GM18507 (cell line): ENCODE measurements at regions not wholly inside any gene's neighbourhood (a gene's known extent, or its start where the extent isn't known, plus 50 kb on each side); places are given as distances from the start of the nearest gene placed in this dataset.

Source experiments
- DNase-seq: peaks from one replicate; pipeline ENCODE4 v3.0.0; 2011; ENCODE audit warnings: low read depth; ENCODE audit not compliant: insufficient read length; ENCODE audit errors: extremely low spot score
- FAIRE-seq: peaks from 2 replicates; lab custom pipeline; 2011; peaks lifted over from hg19 to GRCh38; lab: Jason Lieb, UNC

- DNase-seq (no peak), FAIRE-seq (no peak)
These were observed 132.2 kb upstream of the B3GAT1 start for GRCh38 chr11:134544095-134544815.

GRCh38 chr11:134543645-134544044 is 131.6 kb upstream of the B3GAT1 start:
- FAIRE-seq, result no peak
- DNase-seq, result no peak

GRCh38 chr11:134543241-134543640 is 131.2 kb upstream of the B3GAT1 start:
- FAIRE-seq (no peak), DNase-seq (no peak)

- DNase-seq, result no peak
- FAIRE-seq, result no peak
These were observed 130.5 kb upstream of the B3GAT1 start for GRCh38 chr11:134542401-134543165.

DNA sequence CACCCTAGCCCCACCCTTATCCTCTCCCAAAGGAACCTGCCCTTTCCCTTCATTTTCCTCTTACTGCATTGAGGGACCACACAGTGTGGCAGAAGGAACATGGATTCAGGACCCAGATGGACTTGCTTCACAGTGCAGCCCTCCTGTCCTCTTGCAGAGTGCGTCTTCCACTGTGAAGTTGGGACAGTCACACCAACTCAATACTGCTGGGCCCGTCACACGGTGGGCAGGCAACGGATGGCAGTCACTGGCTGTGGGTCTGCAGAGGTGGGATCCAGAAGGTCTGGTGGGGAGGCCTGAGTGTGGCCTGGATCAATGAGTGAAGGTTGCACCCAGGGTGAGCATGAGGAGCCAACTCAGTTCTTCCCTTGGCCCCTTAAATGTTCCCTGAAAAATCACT is 129.9 kb upstream of the B3GAT1 start:
- no peak for FAIRE-seq
- no peak for DNase-seq

- no peak for FAIRE-seq
- no peak for DNase-seq
These were observed 129.3 kb upstream of the B3GAT1 start for GRCh38 chr11:134541355-134541754.

GRCh38 chr11:134539285-134539684 is 127.2 kb upstream of the B3GAT1 start:
- no peak for FAIRE-seq
- no peak for DNase-seq

DNA sequence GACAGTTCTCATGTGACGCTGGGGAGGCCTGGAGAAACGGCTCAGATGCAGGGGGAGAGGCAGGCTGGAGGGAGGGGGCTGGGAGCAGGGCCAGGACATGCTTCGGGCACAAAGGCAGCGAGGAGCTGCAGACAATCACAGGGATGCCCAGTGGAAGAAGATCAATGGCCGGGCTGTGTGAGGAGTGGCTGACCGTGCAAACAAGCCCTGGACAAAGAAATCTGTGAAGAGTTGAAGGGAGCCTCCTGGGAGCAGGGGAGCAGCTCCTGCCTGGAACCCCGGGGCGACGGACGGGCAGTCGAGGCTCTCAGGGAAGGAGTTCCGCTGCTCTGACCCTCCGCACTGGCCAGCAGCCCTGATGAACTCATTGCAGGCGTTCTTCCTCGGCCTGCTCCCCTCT is 126.7 kb upstream of the B3GAT1 start:
- DNase-seq (no peak), FAIRE-seq (no peak)

GRCh38 chr11:134537941-134538340 is 125.9 kb upstream of the B3GAT1 start:
- FAIRE-seq, result no peak

DNA sequence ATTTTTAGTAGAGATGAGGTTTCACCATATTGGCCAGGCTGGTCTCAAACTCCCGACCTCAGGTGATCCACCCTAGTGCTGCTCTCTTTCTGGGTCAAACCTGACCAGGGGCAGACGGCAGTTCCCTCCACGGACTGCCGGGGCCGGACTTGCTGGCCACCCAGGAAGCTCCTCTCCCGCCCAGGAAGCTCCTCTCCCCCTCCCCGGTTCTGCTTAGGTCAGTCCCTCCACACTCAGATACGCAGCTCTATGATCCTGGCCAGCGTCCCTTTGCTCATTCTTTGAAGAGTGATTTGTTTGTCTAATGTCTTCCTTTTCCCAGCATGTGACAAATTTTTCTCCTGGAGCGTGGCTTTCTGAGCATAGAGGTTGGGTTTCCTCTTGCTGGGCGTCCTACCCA is 125.3 kb upstream of the B3GAT1 start:
- FAIRE-seq (no peak), DNase-seq (no peak)

More at GRCh38 chr11:134537941-134538340, 125.9 kb upstream of the B3GAT1 start:
- no peak for DNase-seq

DNA sequence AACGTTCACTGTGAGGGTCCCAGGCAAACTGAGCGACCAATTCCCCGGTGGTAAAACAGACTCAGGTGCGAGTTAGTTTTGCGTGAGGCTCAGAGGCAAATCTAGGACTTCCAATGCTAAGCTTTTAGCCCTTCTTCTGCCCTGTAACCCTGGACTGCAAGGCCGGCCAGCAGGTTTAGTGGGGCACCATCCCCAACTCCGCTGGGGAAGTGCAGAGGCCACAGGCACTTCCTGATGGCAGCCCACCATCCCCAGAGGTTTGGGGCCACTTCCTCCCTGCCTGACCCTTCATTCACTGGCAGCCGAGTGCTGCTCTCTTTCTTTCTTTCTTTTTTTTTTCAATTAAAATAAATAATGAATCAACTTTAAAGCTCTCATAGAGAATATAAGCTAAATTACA is 124.6 kb upstream of the B3GAT1 start:
- DNase-seq (no peak), FAIRE-seq (no peak)

GRCh38 chr11:134536219-134536618 is 124.2 kb upstream of the B3GAT1 start:
- FAIRE-seq (no peak), DNase-seq (no peak)

DNA sequence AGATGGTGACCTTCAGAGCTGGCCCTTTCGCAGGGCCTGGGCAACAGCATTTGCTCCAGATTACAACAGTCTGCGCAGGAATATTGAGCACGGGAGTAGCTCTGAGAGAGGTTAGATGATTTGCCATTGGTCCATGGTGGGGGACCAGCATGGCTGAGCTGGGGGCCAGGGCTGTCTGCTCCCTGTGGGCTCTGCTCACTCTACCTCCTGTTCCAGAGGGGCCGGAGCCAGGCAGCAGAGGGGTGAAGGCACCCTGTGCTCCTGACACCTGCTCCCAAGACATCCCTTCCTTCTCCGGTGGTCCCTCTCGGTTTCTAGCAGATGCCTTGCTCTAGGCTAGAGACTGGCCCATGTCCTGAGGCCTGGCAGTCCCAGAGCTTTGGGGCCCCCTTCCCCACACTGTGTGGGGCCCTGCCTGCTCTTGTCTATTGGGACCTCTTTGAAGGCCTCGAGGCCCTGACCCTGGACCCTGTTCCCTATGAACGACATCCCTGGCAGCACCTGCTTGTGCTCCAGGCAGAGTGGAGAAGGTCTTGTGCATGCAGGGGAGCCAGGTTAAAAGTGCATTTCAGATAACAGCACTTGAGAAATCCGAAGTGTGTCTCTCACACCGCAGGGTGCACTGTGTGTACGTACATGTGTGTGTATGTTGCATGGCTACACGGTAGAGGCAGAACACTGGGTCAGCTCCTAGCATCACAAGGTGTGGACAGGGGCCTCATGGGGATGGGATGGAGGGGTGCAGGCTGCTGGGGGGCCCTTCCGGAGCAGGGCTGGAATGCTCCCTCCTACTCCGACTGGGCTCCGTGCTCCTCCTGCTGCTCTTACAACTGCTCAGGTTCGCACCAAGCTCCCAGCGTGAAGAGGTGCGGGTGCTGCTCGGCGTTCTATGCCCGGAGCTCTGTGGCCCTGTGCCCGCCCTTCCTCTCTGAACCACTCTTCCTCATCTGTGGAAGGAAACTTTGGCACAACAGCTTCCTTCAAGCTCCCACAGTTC is 123.3 kb upstream of the B3GAT1 start:
- DNase-seq, result no peak
- no peak for FAIRE-seq

DNA sequence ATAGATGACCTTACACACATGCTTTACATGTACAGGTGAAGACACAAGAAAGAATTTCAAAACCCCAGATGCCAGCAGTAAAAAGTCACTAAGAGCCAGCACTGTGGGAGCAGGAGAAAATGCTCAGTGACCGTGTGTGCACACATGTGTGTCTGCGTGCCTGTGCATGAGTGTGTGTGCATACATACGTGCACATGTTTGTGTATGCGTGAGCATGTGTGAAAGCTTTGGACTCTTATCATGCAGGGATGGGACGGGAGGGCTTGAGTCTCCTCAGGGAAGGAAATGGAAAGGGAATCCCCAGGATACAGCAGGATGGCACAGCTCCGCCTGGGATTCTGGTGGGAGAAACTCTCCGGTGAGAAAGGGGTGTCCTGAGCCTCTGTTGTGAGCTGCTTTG is 121.5 kb upstream of the B3GAT1 start:
- no peak for FAIRE-seq
- no peak for DNase-seq

DNA sequence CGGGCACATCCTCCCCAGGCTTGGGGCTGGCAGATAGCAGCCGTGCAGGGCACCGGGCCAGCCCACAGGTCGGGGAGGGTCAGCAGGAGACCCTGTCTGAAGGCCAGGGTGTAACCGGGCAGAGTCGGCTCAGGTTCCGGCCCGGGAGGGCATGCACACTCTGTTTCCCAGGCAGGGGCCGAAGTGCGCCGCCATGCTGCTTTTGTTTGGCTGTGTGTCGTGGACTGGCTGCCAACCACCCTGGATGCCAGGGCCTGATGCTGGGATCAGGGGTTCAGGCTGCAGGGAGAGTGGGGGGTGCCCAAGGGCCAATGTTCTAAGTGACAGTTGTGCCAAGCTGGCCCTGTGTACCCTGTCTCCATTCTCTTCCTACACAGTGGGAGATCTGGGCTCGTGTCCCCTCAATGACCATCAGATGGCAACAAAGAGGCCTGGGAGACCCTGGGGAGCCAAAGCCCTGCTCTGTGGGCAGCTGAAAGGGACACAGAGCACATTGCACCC is 120.9 kb upstream of the B3GAT1 start:
- DNase-seq (no peak), FAIRE-seq (no peak)

- DNase-seq (no peak), FAIRE-seq (no peak)
These were observed 120.3 kb upstream of the B3GAT1 start for GRCh38 chr11:134532131-134532920.

DNA sequence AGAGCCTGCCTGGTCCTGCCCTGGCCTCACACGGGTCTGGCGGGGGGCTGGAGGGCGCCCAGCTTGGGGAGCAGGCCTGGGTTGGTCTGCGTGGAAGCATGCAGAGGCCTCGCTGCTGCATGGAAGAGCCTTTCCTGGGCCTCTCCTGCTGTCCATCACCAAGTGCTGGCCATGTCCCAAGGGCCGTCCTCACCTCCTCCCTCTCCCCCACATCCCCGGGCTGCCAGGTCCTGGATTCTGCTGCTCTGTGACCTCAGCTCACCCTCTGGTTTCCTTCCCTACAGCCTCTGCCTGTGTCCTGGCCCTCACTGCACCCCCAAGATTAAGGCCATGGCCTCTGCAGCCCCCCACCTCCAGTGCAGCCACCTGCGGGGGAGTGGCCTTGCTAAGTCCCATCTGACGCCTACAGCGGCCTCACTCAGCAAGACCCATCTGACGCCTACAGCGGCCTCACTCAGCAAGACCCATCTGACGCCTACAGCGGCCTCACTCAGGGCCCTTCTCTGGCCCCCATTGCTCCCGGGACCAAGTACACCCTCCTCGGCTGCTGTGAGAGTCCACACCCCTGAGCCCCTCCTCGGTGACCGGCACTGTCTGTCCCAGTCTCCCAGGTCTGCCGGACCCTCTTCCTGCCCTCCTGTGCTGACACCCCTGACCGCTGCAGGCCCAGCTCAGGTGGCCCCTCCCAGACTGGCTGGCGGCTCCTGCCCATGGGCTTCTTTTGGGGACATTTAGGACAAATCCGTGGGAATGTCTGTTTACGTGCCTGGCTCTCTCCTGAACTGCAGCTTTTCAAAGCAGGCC is 119.5 kb upstream of the B3GAT1 start:
- no peak for FAIRE-seq
- no peak for DNase-seq

DNA sequence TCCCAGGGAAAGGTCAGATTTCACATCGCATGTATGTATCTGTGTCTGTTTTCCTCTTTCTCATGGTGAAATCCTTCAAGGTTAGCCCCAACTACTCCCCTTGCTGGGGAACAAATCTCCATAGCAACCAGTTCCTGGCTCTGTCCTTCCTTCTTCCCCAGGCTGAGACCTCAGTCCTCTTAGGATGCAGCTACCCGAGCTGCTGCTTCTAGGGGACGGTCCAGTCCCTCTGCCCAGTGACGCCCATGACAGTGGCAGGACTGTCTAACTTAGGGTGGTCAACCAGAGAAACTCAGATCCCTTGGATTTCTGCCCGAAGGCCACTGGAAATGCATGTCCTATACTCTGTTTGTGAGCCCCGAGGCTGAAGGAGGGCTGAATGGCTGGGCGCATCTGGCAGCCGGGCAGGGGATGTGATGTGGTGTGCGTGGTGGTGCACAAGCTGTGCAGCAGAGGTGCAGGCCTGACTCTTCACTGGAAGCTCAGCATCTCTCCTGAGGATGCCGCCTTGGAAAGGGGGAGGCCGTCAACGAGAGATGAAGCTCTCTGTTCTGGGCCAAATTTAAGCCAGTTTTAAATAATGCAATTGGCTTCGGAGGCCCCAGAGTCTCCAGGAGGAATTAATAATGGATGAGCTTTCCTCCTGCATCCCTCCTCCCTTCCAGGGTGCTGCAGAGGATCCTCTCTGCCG is 118.7 kb upstream of the B3GAT1 start:
- DNase-seq (no peak), FAIRE-seq (no peak)
